A673 (cell line): ENCODE measurements at regions not wholly inside any gene's neighbourhood (a gene's known extent, or its start where the extent isn't known, plus 50 kb on each side); places are given as distances from the start of the nearest gene placed in this dataset.

ENCODE experiments used
- BruUV-seq: library from RNA; stranded (reverse); fragments of 400-500 nt; replicated peaks from 2 replicates; lab custom pipeline; 2021; lab: Mats Ljungman, UMichigan
- CTCF ChIA-PET: fragments of 300-600 bp; sonication (Branson Sonifier 250); formaldehyde crosslinking; loops from one replicate; lab custom pipeline; 2022; ENCODE audit warnings: antibody characterized with exemption; lab: Charles Lee
- POLR2A ChIA-PET: fragments of 300-600 bp; sonication (Branson Sonifier 250); formaldehyde crosslinking; loops from one replicate; lab custom pipeline; 2022; ENCODE audit warnings: antibody characterized with exemption; ENCODE audit not compliant: low non-redundant PET; lab: Charles Lee
- DNase-seq: peaks from one replicate; pipeline ENCODE4 v3.0.0-alpha.2; 2015; ENCODE audit warnings: low spot score
- H3K27ac ChIP-seq: fragments of 200-600 bp; sonication (generic); 2 replicates; pipeline ENCODE4 v1.5.1; 2016; ENCODE audit warnings: mixed run types, low read depth, mild to moderate bottlenecking, mixed read lengths, antibody characterized with exemption, low read length; ENCODE audit not compliant: poor library complexity, severe bottlenecking
- H3K27me3 ChIP-seq: fragments of 200-600 bp; sonication (generic); replicated peaks from 2 replicates; pipeline ENCODE4 v1.6.1; 2017; ENCODE audit warnings: mixed run types, low read depth, mild to moderate bottlenecking, mixed read lengths, antibody characterized with exemption, low read length; ENCODE audit not compliant: insufficient read depth, poor library complexity
- H3K36me3 ChIP-seq: fragments of 200-600 bp; sonication (generic); 2 replicates; pipeline ENCODE4 v1.6.1; 2016; ENCODE audit warnings: mixed run types, mild to moderate bottlenecking, mixed read lengths, antibody characterized with exemption, low read length; ENCODE audit not compliant: insufficient read depth, poor library complexity, severe bottlenecking
- H3K4me1 ChIP-seq: fragments of 200-600 bp; sonication (generic); 2 replicates; pipeline ENCODE4 v1.6.1; 2017; ENCODE audit warnings: mixed run types, mild to moderate bottlenecking, mixed read lengths, antibody characterized with exemption, low read length; ENCODE audit not compliant: insufficient read depth, poor library complexity, severe bottlenecking
- H3K4me3 ChIP-seq: fragments of 200-600 bp; sonication (generic); 2 replicates; pipeline ENCODE4 v1.5.1; 2016; ENCODE audit warnings: low read depth, mixed run types, mild to moderate bottlenecking, mixed read lengths, low read length; ENCODE audit not compliant: poor library complexity, severe bottlenecking
- H3K9me3 ChIP-seq: fragments of 200-600 bp; sonication (generic); 2 replicates; pipeline ENCODE4 v1.6.1; 2016; ENCODE audit warnings: mixed run types, low read depth, mild to moderate bottlenecking, mixed read lengths, antibody characterized with exemption, low read length; ENCODE audit not compliant: poor library complexity, severe bottlenecking
- CTCF ChIP-seq: fragments of 300-800, 200-600 bp; sonication (generic); conservative IDR thresholded peaks from 2 replicates; pipeline ENCODE4 v1.5.1; 2017; ENCODE audit warnings: low read depth, mild to moderate bottlenecking, antibody characterized with exemption, low read length, moderate library complexity, mixed read lengths
- EZH2 ChIP-seq: fragments of 200-600 bp; sonication (generic); IDR thresholded peaks from 2 replicates; pipeline ENCODE4 v1.6.1; 2017; ENCODE audit warnings: borderline replicate concordance, low read depth, mild to moderate bottlenecking, mixed read lengths, antibody characterized with exemption, low read length; ENCODE audit not compliant: poor library complexity, severe bottlenecking
- intact Hi-C: fragments of 100-400 bp; cut with micrococcal nuclease; formaldehyde crosslinking; loops from one replicate; pipeline ENCODE4 v1.10.0; 2022; ENCODE audit not compliant: unreplicated experiment

- no peak overlapping the region for H3K4me3 ChIP-seq
- no peak for DNase-seq
- no peak overlapping the region for H3K27ac ChIP-seq
- no TSS peak for BruUV-seq
- intact Hi-C loops = no loop called here
- no peaks in the 10 kb centered on the region for H3K9me3 ChIP-seq
- ChIA-PET POLR2A (no interaction called here), CTCF (no interaction called here)
- no peaks in the 10 kb centered on the region for H3K4me1 ChIP-seq
- TF ChIP-seq CTCF (no peak), EZH2 (no peak)
- H3K27me3 ChIP-seq = peaks cover 75% of the 10 kb centered on the region
- H3K36me3 ChIP-seq = no peaks in the 10 kb centered on the region
Measured at GRCh38 chr17:6290488-6291196, 144.3 kb downstream of the AIPL1 start.

- H3K4me1 ChIP-seq = no peaks in the 10 kb centered on the region
- no peaks in the 10 kb centered on the region for H3K36me3 ChIP-seq
- H3K9me3 ChIP-seq = no peaks in the 10 kb centered on the region
- TF ChIP-seq EZH2 = no peak
- peak; percentile 20; the same call in 1 of the 2 replicates for TF ChIP-seq CTCF
- H3K27ac ChIP-seq = no peak overlapping the region
- no TSS peak for BruUV-seq
- ChIA-PET POLR2A (no interaction called here), CTCF (no interaction called here)
- no peak for DNase-seq
- intact Hi-C loops = no loop called here
- peaks cover 46% of the 10 kb centered on the region for H3K27me3 ChIP-seq
- H3K4me3 ChIP-seq = no peak overlapping the region
Measured at GRCh38 chr17:6286233-6286632, 148.7 kb downstream of the AIPL1 start.

- no peak for TF ChIP-seq EZH2
- TF ChIP-seq CTCF = no peak
- BruUV-seq = no TSS peak
- intact Hi-C loops = no loop called here
Measured at GRCh38 chr17:6285486-6285885, 149.4 kb downstream of the AIPL1 start.

More at GRCh38 chr17:6285486-6285885, 149.4 kb downstream of the AIPL1 start:
- no peak overlapping the region for H3K4me3 ChIP-seq
- no peak overlapping the region for H3K27ac ChIP-seq
- POLR2A ChIA-PET = no interaction called here
- no peaks in the 10 kb centered on the region for H3K4me1 ChIP-seq
- H3K27me3 ChIP-seq = peaks cover 40% of the 10 kb centered on the region
- H3K36me3 ChIP-seq = no peaks in the 10 kb centered on the region
- no peaks in the 10 kb centered on the region for H3K9me3 ChIP-seq
- no peak for DNase-seq
- CTCF ChIA-PET = no interaction called here
